HEK293T (cell line): ENCODE measurements at regions not wholly inside any gene's neighbourhood (a gene's known extent, or its start where the extent isn't known, plus 50 kb on each side); places are given as distances from the start of the nearest gene placed in this dataset.
A peak's percentile ranks its signal among the peaks of the same experiment; 100 is the strongest.

Source experiments
- CTCF ChIA-PET: fragments of 350-600 bp; formaldehyde crosslinking; extraction: SDS; loops from one replicate; lab custom pipeline; 2021; ENCODE audit warnings: antibody characterized with exemption, inconsistent platforms; lab: Yijun Ruan, JAX
- POLR2A ChIA-PET: fragments of 350-600 bp; formaldehyde crosslinking; extraction: SDS; loops from one replicate; lab custom pipeline; 2020; ENCODE audit warnings: antibody characterized with exemption, inconsistent platforms; lab: Yijun Ruan, JAX
- DNase-seq: peaks from one replicate; pipeline ENCODE4 v3.0.0; 2012; ENCODE audit warnings: mixed read lengths; ENCODE audit errors: extremely low spot score
- ARNT ChIP-seq: fragments of 450-650 bp; IDR thresholded peaks from 2 replicates; pipeline ENCODE4 v1.6.1; 2017; ENCODE audit warnings: mild to moderate bottlenecking
- BHLHE40 ChIP-seq: fragments of 450-650 bp; IDR thresholded peaks from 2 replicates; pipeline ENCODE4 v1.6.1; 2016; ENCODE audit warnings: mild to moderate bottlenecking, moderate library complexity, borderline replicate concordance
- CTBP1 ChIP-seq: fragments of 450-650 bp; IDR thresholded peaks from 2 replicates; pipeline ENCODE4 v1.6.1; 2016; ENCODE audit warnings: borderline replicate concordance
- ELF4 ChIP-seq: fragments of 450-650 bp; IDR thresholded peaks from 2 replicates; pipeline ENCODE4 v1.6.1; 2017; ENCODE audit warnings: antibody characterized with exemption
- FOXA1 ChIP-seq: fragments of 450-650 bp; IDR thresholded peaks from 2 replicates; pipeline ENCODE4 v1.6.1; 2016; ENCODE audit warnings: mild to moderate bottlenecking
- FOXK2 ChIP-seq: fragments of 450-650 bp; IDR thresholded peaks from 2 replicates; pipeline ENCODE4 v1.6.1; 2016; ENCODE audit warnings: mild to moderate bottlenecking
- FOXM1 ChIP-seq: fragments of 450-650 bp; IDR thresholded peaks from 2 replicates; pipeline ENCODE4 v1.6.1; 2017; ENCODE audit warnings: mild to moderate bottlenecking, borderline replicate concordance
- HDGF ChIP-seq: fragments of 450-650 bp; IDR thresholded peaks from 2 replicates; pipeline ENCODE4 v1.6.1; 2017; ENCODE audit warnings: antibody characterized with exemption, borderline replicate concordance
- L3MBTL2 ChIP-seq: fragments of 450-650 bp; conservative IDR thresholded peaks from 2 replicates; pipeline ENCODE4 v1.6.1; 2016; ENCODE audit warnings: mild to moderate bottlenecking
- LEF1 ChIP-seq: fragments of 450-650 bp; IDR thresholded peaks from 2 replicates; pipeline ENCODE4 v1.6.1; 2017; ENCODE audit warnings: mild to moderate bottlenecking, borderline replicate concordance
- NFRKB ChIP-seq: fragments of 450-650 bp; IDR thresholded peaks from 2 replicates; pipeline ENCODE4 v1.6.1; 2016; ENCODE audit warnings: mild to moderate bottlenecking, moderate library complexity
- PKNOX1 ChIP-seq: fragments of 450-650 bp; IDR thresholded peaks from 2 replicates; pipeline ENCODE4 v1.6.1; 2016
- SP1 ChIP-seq: fragments of 450-650 bp; IDR thresholded peaks from 2 replicates; pipeline ENCODE4 v1.6.1; 2017
- SUZ12 ChIP-seq: fragments of 450-650 bp; IDR thresholded peaks from 2 replicates; pipeline ENCODE4 v1.6.1; 2016; ENCODE audit warnings: mild to moderate bottlenecking
- TARDBP ChIP-seq: fragments of 450-650 bp; IDR thresholded peaks from 2 replicates; pipeline ENCODE4 v1.6.1; 2016
- ZNF384 ChIP-seq: fragments of 450-650 bp; IDR thresholded peaks from 2 replicates; pipeline ENCODE4 v1.6.1; 2016

GRCh38 chr13:70923863-70924752 lies 815.9 kb upstream of the KLHL1 start:
- ChIA-PET CTCF (interaction anchor here (0.6 kb wide), 1 partner anchor 12 kb away, joined by 3 read pairs; no protein-coding TSS in a partner anchor), POLR2A (no interaction called here)
- TF ChIP-seq CTBP1 (no peak), LEF1 (no peak), FOXM1 (no peak), BHLHE40 (no peak), L3MBTL2 (no peak), ZNF384 (no peak), FOXK2 (no peak), TARDBP (no peak), SUZ12 (no peak), FOXA1 (no peak), HDGF (no peak), NFRKB (no peak), ARNT (no peak), SP1 (no peak), PKNOX1 (no peak), ELF4 (no peak)
- DNase-seq: no peak

GRCh38 chr13:70911286-70911685 lies 803.0 kb upstream of the KLHL1 start:
- ChIA-PET CTCF (no interaction called here), POLR2A (no interaction called here)
- no peak for DNase-seq
- TF ChIP-seq TARDBP: no peak
- no peak for TF ChIP-seq BHLHE40

GRCh38 chr13:70908795-70909194 lies 800.5 kb upstream of the KLHL1 start:
- ChIA-PET CTCF (no interaction called here), POLR2A (no interaction called here)
- no peak for TF ChIP-seq SP1
- TF ChIP-seq TARDBP: no peak
- TF ChIP-seq FOXA1: no peak
- TF ChIP-seq L3MBTL2: no peak
- 0 out of 2 replicates have a peak, but pooled peaks have one; percentile 22 for TF ChIP-seq PKNOX1
- no peak for DNase-seq

GRCh38 chr13:70905035-70905434 lies 796.8 kb upstream of the KLHL1 start:
- CTCF ChIA-PET: no interaction called here
- POLR2A ChIA-PET: no interaction called here
- TF ChIP-seq ELF4 (no peak), FOXM1 (no peak), LEF1 (no peak), CTBP1 (no peak), L3MBTL2 (no peak), NFRKB (no peak), BHLHE40 (no peak), SP1 (no peak), SUZ12 (no peak), FOXA1 (no peak), PKNOX1 (no peak), TARDBP (no peak), HDGF (no peak), FOXK2 (no peak), ZNF384 (no peak)
- no peak for DNase-seq

GRCh38 chr13:70896136-70896535 lies 787.9 kb upstream of the KLHL1 start:
- TF ChIP-seq SUZ12: no peak
- TF ChIP-seq PKNOX1: no peak
- no peak for TF ChIP-seq LEF1
- no peak for TF ChIP-seq L3MBTL2
- TF ChIP-seq HDGF: no peak
- no peak for TF ChIP-seq NFRKB
- no peak for TF ChIP-seq CTBP1
- TF ChIP-seq TARDBP: no peak
- TF ChIP-seq SP1: no peak
- no peak for TF ChIP-seq FOXA1
- no peak for TF ChIP-seq FOXK2
- no peak for TF ChIP-seq ZNF384
- no peak for DNase-seq
- CTCF ChIA-PET: no interaction called here
- POLR2A ChIA-PET: no interaction called here

GRCh38 chr13:70895599-70895998 lies 787.3 kb upstream of the KLHL1 start:
- no peak for DNase-seq
- POLR2A ChIA-PET: no interaction called here
- CTCF ChIA-PET: no interaction called here
- TF ChIP-seq CTBP1: no peak
- no peak for TF ChIP-seq SUZ12
- no peak for TF ChIP-seq HDGF
- no peak for TF ChIP-seq FOXM1
- TF ChIP-seq ELF4: no peak
